ENCODE measurements at regions not wholly inside any gene's neighbourhood (a gene's known extent, or its start where the extent isn't known, plus 50 kb on each side); places are given as distances from the start of the nearest gene placed in this dataset.

- TF ChIP-seq CTBP2 (IDR thresholded peaks at IDR 0.05; ENCODE audit: borderline replicate concordance, insufficient read depth, insufficient read length, low read length) = no peak
- no peak for TF ChIP-seq EP300 (IDR thresholded peaks at IDR 0.05; ENCODE audit: borderline replicate concordance in 1 of 2, low read depth in 2 of 2, low read length in 2 of 2)
- TF ChIP-seq SAP30 (IDR thresholded peaks at IDR 0.05; ENCODE audit: insufficient read depth, insufficient replicate concordance, low read length) = no peak
- no peak for TF ChIP-seq SIN3A (conservative IDR thresholded peaks at IDR 0.05 in 1 of 2, IDR thresholded peaks at IDR 0.05 in 1 of 2; ENCODE audit: low read depth in 1 of 2, low read length in 2 of 2)
Measured at GRCh38 chr3:29091599-29092189, 189.2 kb upstream of the RBMS3 start (continued).

Measured in H1 (cell line).